Muscle of leg (tissue), 3 donors: ENCODE measurements at regions not wholly inside any gene's neighbourhood (a gene's known extent, or its start where the extent isn't known, plus 50 kb on each side); places are given as distances from the start of the nearest gene placed in this dataset.

Source experiments
- DNase-seq: peaks from one replicate; pipeline ENCODE4 v3.0.0; 2013
- H3K27ac ChIP-seq: one replicate; pipeline ENCODE4 v1.5.1; 2013; ENCODE audit warnings: mild to moderate bottlenecking, low read length, control low read depth
- H3K27me3 ChIP-seq: one replicate; pipeline ENCODE4 v1.6.1; 2013; ENCODE audit warnings: low read length; ENCODE audit not compliant: control insufficient read depth, insufficient read depth
- H3K36me3 ChIP-seq: one replicate; pipeline ENCODE4 v1.6.1; 2013; ENCODE audit warnings: low read length; ENCODE audit not compliant: control insufficient read depth, insufficient read depth
- H3K4me1 ChIP-seq: one replicate; pipeline ENCODE4 v1.6.1; 2013; ENCODE audit warnings: low read length; ENCODE audit not compliant: control insufficient read depth, insufficient read depth
- H3K4me3 ChIP-seq: one replicate; pipeline ENCODE4 v1.5.1; 2013; ENCODE audit warnings: low read length, control low read depth
- H3K9me3 ChIP-seq: replicated peaks from 2 replicates; pipeline ENCODE4 v1.6.1; 2013; ENCODE audit warnings: low read depth, low read length; ENCODE audit not compliant: control insufficient read depth
- WGBS: methylation state at CpG from one replicate; pipeline ENCODE4 v1.1.5; 2013; ENCODE audit warnings: missing lambda C conversion rate; ENCODE audit not compliant: insufficient coverage; 5-methylcytosine and 5-hydroxymethylcytosine counted together

GRCh38 chr11:19311308-19312030 is 70.7 kb upstream of the E2F8 start:
- H3K4me1 ChIP-seq, result peaks cover 3% of the 10 kb centered on the region
- peak; percentile 69 for DNase-seq
- H3K36me3 ChIP-seq, result no peaks in the 10 kb centered on the region
- H3K4me3 ChIP-seq, result no peak overlapping the region
- WGBS, result 33% methylated on average over 2 of the region's 3 CpGs
- no peak overlapping the region for H3K27ac ChIP-seq
- peaks cover 20% of the 10 kb centered on the region for H3K27me3 ChIP-seq
- H3K9me3 ChIP-seq, result no peaks in the 10 kb centered on the region

DNA sequence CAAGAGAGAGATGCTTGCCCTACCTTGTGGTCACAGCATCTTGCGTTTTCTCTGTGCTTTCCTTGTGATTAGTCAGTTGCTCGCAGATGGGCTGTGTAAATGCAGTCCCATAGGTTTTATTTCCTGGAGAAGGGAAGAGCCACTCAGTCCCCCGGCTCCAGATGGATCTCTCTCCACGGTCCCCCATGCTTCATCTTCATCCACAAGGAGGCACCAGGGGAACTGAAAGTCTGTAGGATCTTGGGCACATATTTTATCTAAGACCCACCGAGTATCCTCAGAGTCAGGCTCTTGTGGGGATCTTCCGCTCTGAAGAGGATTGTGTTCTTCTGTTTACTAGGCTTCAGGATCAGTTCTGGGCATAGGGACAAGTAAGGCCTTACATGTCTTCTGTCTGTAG is 66.8 kb upstream of the E2F8 start:
- no peaks in the 10 kb centered on the region for H3K9me3 ChIP-seq
- H3K36me3 ChIP-seq, result no peaks in the 10 kb centered on the region
- WGBS, result no CpG with 5 or more reads among the region's 6 CpGs
- H3K4me1 ChIP-seq, result no peaks in the 10 kb centered on the region
- no peak overlapping the region for H3K27ac ChIP-seq
- H3K4me3 ChIP-seq, result no peak overlapping the region
- no peak for DNase-seq
- peaks cover 15% of the 10 kb centered on the region for H3K27me3 ChIP-seq

DNA sequence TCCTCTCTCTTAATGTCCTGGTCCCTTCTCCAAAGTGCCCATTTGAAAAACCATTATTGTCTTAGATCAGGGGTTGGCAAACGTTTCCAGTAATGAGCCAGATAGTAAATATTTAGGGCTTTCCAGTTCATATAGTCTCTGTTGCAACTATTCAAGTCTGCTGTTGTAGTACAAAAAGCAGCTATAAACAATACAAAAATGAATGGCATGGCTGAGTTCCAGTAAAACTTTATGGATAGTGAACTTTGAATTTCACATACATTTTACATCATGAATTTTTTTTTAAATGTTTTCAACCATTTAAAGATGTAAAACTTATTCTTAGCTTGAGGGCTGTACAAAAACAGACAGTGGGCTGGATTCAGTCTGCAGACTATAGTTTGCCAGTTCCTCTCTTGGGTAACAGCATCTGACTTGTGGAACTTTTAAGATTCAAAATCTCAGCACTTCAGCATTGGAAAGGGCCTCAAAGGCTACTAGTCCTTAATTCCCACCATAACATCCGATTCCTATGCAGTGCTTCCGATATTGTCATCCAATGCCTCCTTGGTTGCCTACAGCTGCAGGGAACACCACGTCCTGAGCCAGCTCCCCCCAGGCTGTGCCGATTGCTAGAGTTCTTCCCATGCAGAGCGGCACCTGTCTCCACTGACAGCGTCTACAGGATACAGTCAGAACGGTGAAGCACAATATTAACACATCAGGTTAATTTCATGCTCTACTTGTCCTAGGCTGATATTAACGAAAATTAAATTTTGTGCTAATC is 65.6 kb upstream of the E2F8 start:
- Histone ChIP-seq H3K36me3 (no peaks in the 10 kb centered on the region), H3K9me3 (no peaks in the 10 kb centered on the region), H3K4me3 (no peak overlapping the region), H3K4me1 (no peaks in the 10 kb centered on the region), H3K27me3 (peaks cover 9% of the 10 kb centered on the region), H3K27ac (no peak overlapping the region)
- peak; percentile 11 for DNase-seq
- WGBS, result 48% methylated on average over 5 of the region's 9 CpGs

- WGBS, result no CpG with 5 or more reads among the region's 1 CpG
- DNase-seq, result no peak
- Histone ChIP-seq H3K4me1 (no peaks in the 10 kb centered on the region), H3K9me3 (no peaks in the 10 kb centered on the region), H3K27me3 (peaks cover 2% of the 10 kb centered on the region), H3K27ac (no peak overlapping the region), H3K36me3 (no peaks in the 10 kb centered on the region), H3K4me3 (no peak overlapping the region)
Observed at GRCh38 chr11:19301361-19301760, 60.6 kb upstream of the E2F8 start.

- no CpG with 5 or more reads among the region's 4 CpGs for WGBS
- Histone ChIP-seq H3K36me3 (no peaks in the 10 kb centered on the region), H3K4me3 (no peak overlapping the region), H3K27me3 (peaks cover 2% of the 10 kb centered on the region), H3K4me1 (no peaks in the 10 kb centered on the region), H3K9me3 (no peaks in the 10 kb centered on the region), H3K27ac (no peak overlapping the region)
- DNase-seq, result no peak
Observed at GRCh38 chr11:19294444-19294843, 53.7 kb upstream of the E2F8 start.

- no peak for DNase-seq
- Histone ChIP-seq H3K27ac (no peak overlapping the region), H3K36me3 (no peaks in the 10 kb centered on the region), H3K4me3 (no peak overlapping the region), H3K27me3 (no peaks in the 10 kb centered on the region), H3K4me1 (no peaks in the 10 kb centered on the region), H3K9me3 (no peaks in the 10 kb centered on the region)
- no CpG with 5 or more reads among the region's 2 CpGs for WGBS
Observed at GRCh38 chr11:19291064-19291463, 50.3 kb upstream of the E2F8 start.
